Parathyroid adenoma (tissue), 2 donors: ENCODE measurements at regions not wholly inside any gene's neighbourhood (a gene's known extent, or its start where the extent isn't known, plus 50 kb on each side); places are given as distances from the start of the nearest gene placed in this dataset.

Experiments
- H2AFZ ChIP-seq: fragments of 300-600 bp; sonication (generic); one replicate; pipeline ENCODE4 v1.7.0; 2017; ENCODE audit warnings: antibody characterized with exemption, mild to moderate bottlenecking
- H3K27ac ChIP-seq: fragments of 300-600 bp; sonication (generic); one replicate; pipeline ENCODE4 v1.7.0; 2017
- H3K27me3 ChIP-seq: fragments of 300-600 bp; sonication (generic); one replicate; pipeline ENCODE4 v1.7.0; 2017; ENCODE audit warnings: low read length; ENCODE audit not compliant: control insufficient read depth, insufficient read depth
- H3K36me3 ChIP-seq: fragments of 300-600 bp; sonication (generic); one replicate; pipeline ENCODE4 v1.7.0; 2017; ENCODE audit warnings: low read length; ENCODE audit not compliant: control insufficient read depth, insufficient read depth
- H3K4me1 ChIP-seq: fragments of 300-600 bp; sonication (generic); one replicate; pipeline ENCODE4 v1.7.0; 2017; ENCODE audit warnings: control low read depth
- H3K4me2 ChIP-seq: fragments of 300-600 bp; sonication (generic); one replicate; pipeline ENCODE4 v1.7.0; 2017; ENCODE audit warnings: low read length
- H3K4me3 ChIP-seq: fragments of 300-600 bp; sonication (generic); one replicate; pipeline ENCODE4 v1.7.0; 2017; ENCODE audit warnings: low read depth, low read length
- H3K79me2 ChIP-seq: fragments of 300-600 bp; sonication (generic); one replicate; pipeline ENCODE4 v1.7.0; 2017; ENCODE audit warnings: control low read depth
- H3K9ac ChIP-seq: fragments of 300-600 bp; sonication (generic); one replicate; pipeline ENCODE4 v1.7.0; 2017; ENCODE audit warnings: mild to moderate bottlenecking
- H3K9me3 ChIP-seq: fragments of 300-600 bp; sonication (generic); one replicate; pipeline ENCODE4 v1.7.0; 2017; ENCODE audit warnings: low read length; ENCODE audit not compliant: control insufficient read depth
- TF ChIP-seq, protein P1 (sequence below): fragments of 300-600 bp; sonication (generic); IDR thresholded peaks from one replicate; pipeline ENCODE4 v1.7.0; 2017; ENCODE audit warnings: antibody characterized with exemption, mild to moderate bottlenecking
- donor health status: primary hyperparathyroidism.

DNA sequence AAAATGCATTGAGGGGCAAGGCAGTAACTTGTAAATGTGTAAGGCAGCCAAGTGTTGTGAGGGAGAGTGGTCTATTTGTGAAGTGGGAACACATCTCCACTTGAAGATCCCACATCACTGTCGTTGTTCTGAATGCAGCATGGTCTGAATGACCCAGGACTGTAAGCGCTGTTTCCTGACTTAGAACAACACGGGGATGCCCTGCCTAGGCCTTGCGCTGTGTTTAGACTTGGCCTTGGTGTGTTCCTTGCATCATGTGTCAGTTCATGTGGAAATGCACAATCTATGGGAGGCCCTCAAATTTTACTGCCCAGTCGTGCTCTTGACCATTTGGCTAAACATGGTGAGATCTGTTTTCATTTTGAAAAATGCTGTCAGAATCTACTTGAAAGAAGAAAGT lies 205.1 kb downstream of the SOX11 start:
- no peaks in the 10 kb centered on the region for H3K27me3 ChIP-seq
- no peaks in the 10 kb centered on the region for H3K79me2 ChIP-seq
- H3K4me3 ChIP-seq, result no peak overlapping the region
- TF ChIP-seq, protein P1, sequence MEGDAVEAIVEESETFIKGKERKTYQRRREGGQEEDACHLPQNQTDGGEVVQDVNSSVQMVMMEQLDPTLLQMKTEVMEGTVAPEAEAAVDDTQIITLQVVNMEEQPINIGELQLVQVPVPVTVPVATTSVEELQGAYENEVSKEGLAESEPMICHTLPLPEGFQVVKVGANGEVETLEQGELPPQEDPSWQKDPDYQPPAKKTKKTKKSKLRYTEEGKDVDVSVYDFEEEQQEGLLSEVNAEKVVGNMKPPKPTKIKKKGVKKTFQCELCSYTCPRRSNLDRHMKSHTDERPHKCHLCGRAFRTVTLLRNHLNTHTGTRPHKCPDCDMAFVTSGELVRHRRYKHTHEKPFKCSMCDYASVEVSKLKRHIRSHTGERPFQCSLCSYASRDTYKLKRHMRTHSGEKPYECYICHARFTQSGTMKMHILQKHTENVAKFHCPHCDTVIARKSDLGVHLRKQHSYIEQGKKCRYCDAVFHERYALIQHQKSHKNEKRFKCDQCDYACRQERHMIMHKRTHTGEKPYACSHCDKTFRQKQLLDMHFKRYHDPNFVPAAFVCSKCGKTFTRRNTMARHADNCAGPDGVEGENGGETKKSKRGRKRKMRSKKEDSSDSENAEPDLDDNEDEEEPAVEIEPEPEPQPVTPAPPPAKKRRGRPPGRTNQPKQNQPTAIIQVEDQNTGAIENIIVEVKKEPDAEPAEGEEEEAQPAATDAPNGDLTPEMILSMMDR, result no peak
- no peak overlapping the region for H3K9ac ChIP-seq
- H3K4me2 ChIP-seq, result no peak overlapping the region
- H2AFZ ChIP-seq, result no peak overlapping the region
- no peaks in the 10 kb centered on the region for H3K9me3 ChIP-seq
- no peak overlapping the region for H3K27ac ChIP-seq
- H3K4me1 ChIP-seq, result no peaks in the 10 kb centered on the region
- no peaks in the 10 kb centered on the region for H3K36me3 ChIP-seq

DNA sequence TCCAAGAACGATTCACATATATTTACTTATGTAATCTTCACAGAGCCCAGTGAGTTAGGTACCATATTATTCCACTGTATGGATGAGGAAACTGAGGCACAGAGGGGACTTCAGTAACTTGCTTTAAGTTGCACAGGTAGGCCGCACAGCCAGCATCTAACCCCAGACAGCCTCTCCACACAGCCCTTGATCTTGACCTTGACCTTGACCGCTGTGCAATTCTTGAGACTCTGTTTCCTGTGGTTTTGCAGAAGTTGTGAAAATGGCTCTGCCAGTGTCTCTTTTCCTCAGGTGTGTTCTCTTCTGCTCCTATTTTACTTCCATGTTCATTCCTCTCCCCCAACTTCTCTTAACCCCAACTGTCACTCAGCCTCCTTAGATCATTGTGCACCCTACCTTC lies 206.5 kb downstream of the SOX11 start:
- no peaks in the 10 kb centered on the region for H3K36me3 ChIP-seq
- no peaks in the 10 kb centered on the region for H3K4me1 ChIP-seq
- H3K27me3 ChIP-seq, result no peaks in the 10 kb centered on the region
- no peak overlapping the region for H2AFZ ChIP-seq
- H3K27ac ChIP-seq, result no peak overlapping the region
- no peaks in the 10 kb centered on the region for H3K79me2 ChIP-seq
- TF ChIP-seq, protein P1, result no peak
- no peak overlapping the region for H3K4me3 ChIP-seq
- no peak overlapping the region for H3K4me2 ChIP-seq
- no peak overlapping the region for H3K9ac ChIP-seq
- H3K9me3 ChIP-seq, result no peaks in the 10 kb centered on the region

DNA sequence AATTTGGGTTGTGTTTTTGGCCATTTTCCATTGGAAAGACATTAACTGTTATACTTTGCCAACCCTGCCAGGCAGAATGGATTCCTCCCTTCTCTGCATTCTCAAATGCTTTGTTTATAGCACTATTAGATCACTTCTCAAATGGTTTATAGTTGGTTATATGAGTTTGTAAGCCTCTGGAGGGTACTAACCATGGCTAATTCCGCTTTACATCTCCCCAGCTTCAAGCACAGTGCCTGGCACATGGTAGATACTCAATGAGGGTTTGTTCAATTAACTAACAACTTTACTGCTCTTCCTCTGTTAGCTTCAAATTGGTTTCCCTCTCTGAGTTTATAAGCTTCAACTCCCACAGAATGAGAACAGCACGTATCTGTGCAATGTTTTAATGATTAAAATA lies 213.5 kb downstream of the SOX11 start:
- TF ChIP-seq, protein P1, result no peak
- Histone ChIP-seq H3K27ac (no peak overlapping the region), H3K9me3 (no peaks in the 10 kb centered on the region), H2AFZ (no peak overlapping the region), H3K4me2 (no peak overlapping the region), H3K4me1 (no peaks in the 10 kb centered on the region), H3K4me3 (no peak overlapping the region), H3K79me2 (no peaks in the 10 kb centered on the region), H3K36me3 (no peaks in the 10 kb centered on the region), H3K9ac (no peak overlapping the region), H3K27me3 (no peaks in the 10 kb centered on the region)

DNA sequence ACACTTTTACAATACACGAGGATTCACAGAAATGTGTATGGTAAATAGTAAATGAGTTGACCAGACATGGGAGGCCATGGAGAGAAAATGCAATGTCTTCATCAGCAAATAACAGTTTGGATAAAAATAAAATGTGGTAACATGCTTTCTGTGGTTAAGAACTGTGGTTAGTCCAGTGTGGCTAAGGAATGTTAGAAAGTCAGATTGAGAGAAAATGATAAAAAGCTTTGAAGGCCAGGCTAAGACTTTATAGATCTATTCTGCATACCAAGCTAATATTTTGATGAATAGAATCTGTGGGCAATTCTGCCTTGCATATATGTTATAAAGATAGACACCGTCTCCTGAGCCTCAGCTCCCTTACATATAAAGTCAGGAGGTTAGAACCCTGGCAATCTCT lies 215.9 kb downstream of the SOX11 start:
- no peak overlapping the region for H3K4me2 ChIP-seq
- H3K4me1 ChIP-seq, result no peaks in the 10 kb centered on the region
- no peaks in the 10 kb centered on the region for H3K36me3 ChIP-seq
- H3K9ac ChIP-seq, result no peak overlapping the region
- no peak overlapping the region for H3K4me3 ChIP-seq
- TF ChIP-seq, protein P1, result no peak
- no peak overlapping the region for H2AFZ ChIP-seq
- H3K9me3 ChIP-seq, result no peaks in the 10 kb centered on the region
- no peaks in the 10 kb centered on the region for H3K27me3 ChIP-seq
- no peak overlapping the region for H3K27ac ChIP-seq
- no peaks in the 10 kb centered on the region for H3K79me2 ChIP-seq

DNA sequence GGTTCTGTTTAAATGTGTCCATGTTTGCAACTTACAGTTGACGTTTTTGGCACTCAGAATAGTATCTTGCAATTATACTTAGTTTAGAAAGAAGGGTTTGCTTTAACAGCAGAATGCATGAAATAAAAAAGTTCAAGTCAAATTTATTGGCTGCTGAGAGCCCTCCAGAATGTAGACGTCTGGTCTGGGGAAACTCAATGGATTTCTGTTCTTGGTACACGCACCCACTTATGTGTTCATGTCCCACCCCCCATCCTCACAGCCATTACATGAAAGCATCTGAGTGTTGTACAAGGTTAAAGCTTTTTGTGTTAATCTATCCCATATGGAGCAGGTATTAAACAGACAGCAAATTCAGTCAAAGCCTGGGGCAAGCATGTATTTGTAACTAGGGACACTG lies 219.5 kb downstream of the SOX11 start:
- Histone ChIP-seq H3K79me2 (no peaks in the 10 kb centered on the region), H3K4me3 (no peak overlapping the region), H2AFZ (no peak overlapping the region), H3K36me3 (no peaks in the 10 kb centered on the region), H3K27me3 (no peaks in the 10 kb centered on the region), H3K9me3 (no peaks in the 10 kb centered on the region), H3K9ac (no peak overlapping the region), H3K4me1 (no peaks in the 10 kb centered on the region), H3K4me2 (no peak overlapping the region), H3K27ac (no peak overlapping the region)
- TF ChIP-seq, protein P1, result no peak
